ENCODE measurements at regions not wholly inside any gene's neighbourhood (a gene's known extent, or its start where the extent isn't known, plus 50 kb on each side); places are given as distances from the start of the nearest gene placed in this dataset.

DNA sequence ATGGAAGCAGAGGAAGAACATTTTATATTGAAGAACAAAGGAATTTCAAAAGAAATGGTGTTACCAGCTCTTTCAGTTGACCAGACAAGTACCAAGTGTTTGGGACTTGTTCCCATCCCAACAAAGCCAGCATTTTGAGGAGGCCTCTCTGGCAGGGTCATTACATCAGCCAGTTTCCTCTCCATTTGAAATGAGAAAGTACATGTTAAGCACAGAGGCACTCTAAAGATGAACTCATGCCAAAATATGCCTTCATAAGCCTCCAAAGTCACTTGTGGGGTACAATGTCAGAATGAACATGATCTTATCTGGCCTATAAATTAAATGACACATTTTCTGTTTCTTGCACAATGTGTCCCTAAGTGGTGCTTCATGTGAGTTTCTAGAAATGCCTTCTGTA lies 223.9 kb downstream of the PRL start:
- H3K4me1 Mint-ChIP-seq: peaks cover 15 to 27% of the 10 kb centered on the region in 2 experiments
- no peak overlapping the region for H2BK12ac ChIP-seq (ENCODE audit: insufficient read length, low read depth, low read length)
- no peak overlapping the region for H2BK15ac ChIP-seq (ENCODE audit: low read depth, low read length)
- no peak overlapping the region for H3K14ac ChIP-seq (ENCODE audit: insufficient read depth, low read length)
- H3K9me3 Mint-ChIP-seq: no peaks in the 10 kb centered on the region
- no peaks in the 10 kb centered on the region for H3K23me2 ChIP-seq (ENCODE audit: insufficient read length, low read depth, low read length, poor library complexity, severe bottlenecking)
- H3K56ac ChIP-seq (ENCODE audit: insufficient read length, low read depth, low read length): no peak overlapping the region
- no peak overlapping the region for H4K91ac ChIP-seq (ENCODE audit: insufficient read length, low read depth, low read length)
- peaks cover 9 to 33% (median 14%) of the 10 kb centered on the region in 3 experiments; a peak in 6 of 7 replicates for H3K36me3 Mint-ChIP-seq (ENCODE audit: insufficient read depth in 1 of 3, low read depth in 3 of 3)
- H2AFZ ChIP-seq (ENCODE audit: low read length): no peak overlapping the region
- H3K79me1 ChIP-seq (ENCODE audit: insufficient read depth, low read depth, low read length, poor library complexity, severe bottlenecking): no peaks in the 10 kb centered on the region
- no peak overlapping the region for H4K8ac ChIP-seq (replicated peaks; ENCODE audit: insufficient read length, low read depth, low read length)
- H3K27ac Mint-ChIP-seq: no peak overlapping the region
- H3K9me3 ChIP-seq (ENCODE audit: control insufficient read depth, low read depth, low read length): no peaks in the 10 kb centered on the region
- no peak overlapping the region for H3K23ac ChIP-seq (ENCODE audit: insufficient read length, low read depth, low read length)
- H3K4me2 ChIP-seq (ENCODE audit: insufficient read depth, insufficient read length, low read length): no peak overlapping the region
- H3K27me3 Mint-ChIP-seq (ENCODE audit: low read depth): no peaks in the 10 kb centered on the region
- H3K9ac ChIP-seq (ENCODE audit: extremely low read depth, insufficient read length, low read length): no peak overlapping the region
- no peak overlapping the region for H3T11ph ChIP-seq (ENCODE audit: low read length)
- H3K27ac ChIP-seq (ENCODE audit: insufficient read length, low read depth, low read length): no peak overlapping the region
- no peaks in the 10 kb centered on the region for H3K4me1 ChIP-seq (ENCODE audit: insufficient read depth, low read length)
- no peak overlapping the region for H4K5ac ChIP-seq (ENCODE audit: insufficient read length, low read depth, low read length)
- no peaks in the 10 kb centered on the region for H4K20me1 ChIP-seq (ENCODE audit: control insufficient read depth, insufficient read depth, insufficient read length)
- H2BK5ac ChIP-seq (ENCODE audit: insufficient read length, low read length): no peak overlapping the region
- no peak overlapping the region for H2BK120ac ChIP-seq (ENCODE audit: low read depth, low read length, poor library complexity, severe bottlenecking)
- TF ChIP-seq, protein P1, sequence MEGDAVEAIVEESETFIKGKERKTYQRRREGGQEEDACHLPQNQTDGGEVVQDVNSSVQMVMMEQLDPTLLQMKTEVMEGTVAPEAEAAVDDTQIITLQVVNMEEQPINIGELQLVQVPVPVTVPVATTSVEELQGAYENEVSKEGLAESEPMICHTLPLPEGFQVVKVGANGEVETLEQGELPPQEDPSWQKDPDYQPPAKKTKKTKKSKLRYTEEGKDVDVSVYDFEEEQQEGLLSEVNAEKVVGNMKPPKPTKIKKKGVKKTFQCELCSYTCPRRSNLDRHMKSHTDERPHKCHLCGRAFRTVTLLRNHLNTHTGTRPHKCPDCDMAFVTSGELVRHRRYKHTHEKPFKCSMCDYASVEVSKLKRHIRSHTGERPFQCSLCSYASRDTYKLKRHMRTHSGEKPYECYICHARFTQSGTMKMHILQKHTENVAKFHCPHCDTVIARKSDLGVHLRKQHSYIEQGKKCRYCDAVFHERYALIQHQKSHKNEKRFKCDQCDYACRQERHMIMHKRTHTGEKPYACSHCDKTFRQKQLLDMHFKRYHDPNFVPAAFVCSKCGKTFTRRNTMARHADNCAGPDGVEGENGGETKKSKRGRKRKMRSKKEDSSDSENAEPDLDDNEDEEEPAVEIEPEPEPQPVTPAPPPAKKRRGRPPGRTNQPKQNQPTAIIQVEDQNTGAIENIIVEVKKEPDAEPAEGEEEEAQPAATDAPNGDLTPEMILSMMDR (conservative IDR thresholded peaks at IDR 0.05): no peak
- no peaks in the 10 kb centered on the region; the same call in 1 of the 2 replicates for H3K79me2 ChIP-seq (ENCODE audit: insufficient read depth, low read length)
- H2BK20ac ChIP-seq (ENCODE audit: low read depth, low read length, poor library complexity, severe bottlenecking): no peak overlapping the region
- no peak overlapping the region for H3K18ac ChIP-seq (ENCODE audit: insufficient read length, low read depth, low read length)
- no peaks in the 10 kb centered on the region for H3K27me3 ChIP-seq (ENCODE audit: insufficient read depth, low read length)
- no peak overlapping the region for H2AK5ac ChIP-seq (ENCODE audit: insufficient read length, low read length)
- H3K4me3 Mint-ChIP-seq: no peak overlapping the region
- H3K4ac ChIP-seq (ENCODE audit: low read depth, low read length): no peak overlapping the region
- no peak for DNase-seq
